PFSK-1 (cell line): ENCODE measurements at regions not wholly inside any gene's neighbourhood (a gene's known extent, or its start where the extent isn't known, plus 50 kb on each side); places are given as distances from the start of the nearest gene placed in this dataset.

Source experiments
- FOXP2 ChIP-seq: optimal IDR thresholded peaks from 2 replicates; pipeline ENCODE3; 2011; ENCODE audit warnings: borderline replicate concordance, control low read depth, inconsistent platforms; ENCODE audit not compliant: insufficient read depth; ENCODE audit errors: extremely low read length, extremely low read depth
- POLR2AphosphoS5 ChIP-seq: IDR thresholded peaks from 2 replicates; pipeline ENCODE4 v1.6.1; 2012; ENCODE audit warnings: low read depth, mild to moderate bottlenecking, control low read depth, low read length, moderate library complexity
- SIN3A ChIP-seq: IDR thresholded peaks from 2 replicates; pipeline ENCODE4 v1.6.1; 2012; ENCODE audit warnings: mild to moderate bottlenecking, low read length, moderate library complexity, borderline replicate concordance; ENCODE audit not compliant: insufficient read depth
- TAF1 ChIP-seq: IDR thresholded peaks from 2 replicates; pipeline ENCODE4 v1.6.1; 2012; ENCODE audit warnings: low read length, control low read depth, borderline replicate concordance; ENCODE audit not compliant: insufficient read depth
- TF ChIP-seq, protein P1 (sequence below), 2 experiments: IDR thresholded peaks; 2 replicates each; pipeline versions ENCODE4 v1.6.1 to v1.8.0; 2011 to 2012; ENCODE audit warnings: low read depth in 2 of 2, low read length in 2 of 2, control low read depth in 1 of 2, inconsistent platforms in 1 of 2, mild to moderate bottlenecking in 1 of 2, moderate library complexity in 1 of 2; ENCODE audit not compliant: insufficient read depth in 1 of 2

DNA sequence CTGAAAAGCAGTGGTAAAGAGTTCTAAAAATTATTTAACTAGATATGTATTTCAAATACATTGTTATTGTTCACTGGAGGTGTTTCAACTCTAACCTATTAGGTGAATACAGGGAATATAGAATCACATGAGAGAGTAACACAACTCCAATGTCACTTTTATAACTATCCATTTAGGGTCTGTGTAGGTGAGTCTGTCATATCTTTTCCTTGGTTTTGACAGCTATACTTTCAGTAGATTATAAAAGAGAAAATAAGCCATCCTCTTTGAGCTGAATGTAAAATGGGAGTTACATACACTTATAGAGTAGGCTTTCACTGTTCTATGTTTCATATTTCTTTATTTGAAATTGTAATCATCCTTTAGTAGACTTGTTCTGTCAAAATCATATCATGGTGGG is 2321.0 kb downstream of the PCDH9 start:
- TF ChIP-seq FOXP2 (no peak), SIN3A (no peak), TAF1 (no peak), POLR2AphosphoS5 (no peak)
- TF ChIP-seq, protein P1, sequence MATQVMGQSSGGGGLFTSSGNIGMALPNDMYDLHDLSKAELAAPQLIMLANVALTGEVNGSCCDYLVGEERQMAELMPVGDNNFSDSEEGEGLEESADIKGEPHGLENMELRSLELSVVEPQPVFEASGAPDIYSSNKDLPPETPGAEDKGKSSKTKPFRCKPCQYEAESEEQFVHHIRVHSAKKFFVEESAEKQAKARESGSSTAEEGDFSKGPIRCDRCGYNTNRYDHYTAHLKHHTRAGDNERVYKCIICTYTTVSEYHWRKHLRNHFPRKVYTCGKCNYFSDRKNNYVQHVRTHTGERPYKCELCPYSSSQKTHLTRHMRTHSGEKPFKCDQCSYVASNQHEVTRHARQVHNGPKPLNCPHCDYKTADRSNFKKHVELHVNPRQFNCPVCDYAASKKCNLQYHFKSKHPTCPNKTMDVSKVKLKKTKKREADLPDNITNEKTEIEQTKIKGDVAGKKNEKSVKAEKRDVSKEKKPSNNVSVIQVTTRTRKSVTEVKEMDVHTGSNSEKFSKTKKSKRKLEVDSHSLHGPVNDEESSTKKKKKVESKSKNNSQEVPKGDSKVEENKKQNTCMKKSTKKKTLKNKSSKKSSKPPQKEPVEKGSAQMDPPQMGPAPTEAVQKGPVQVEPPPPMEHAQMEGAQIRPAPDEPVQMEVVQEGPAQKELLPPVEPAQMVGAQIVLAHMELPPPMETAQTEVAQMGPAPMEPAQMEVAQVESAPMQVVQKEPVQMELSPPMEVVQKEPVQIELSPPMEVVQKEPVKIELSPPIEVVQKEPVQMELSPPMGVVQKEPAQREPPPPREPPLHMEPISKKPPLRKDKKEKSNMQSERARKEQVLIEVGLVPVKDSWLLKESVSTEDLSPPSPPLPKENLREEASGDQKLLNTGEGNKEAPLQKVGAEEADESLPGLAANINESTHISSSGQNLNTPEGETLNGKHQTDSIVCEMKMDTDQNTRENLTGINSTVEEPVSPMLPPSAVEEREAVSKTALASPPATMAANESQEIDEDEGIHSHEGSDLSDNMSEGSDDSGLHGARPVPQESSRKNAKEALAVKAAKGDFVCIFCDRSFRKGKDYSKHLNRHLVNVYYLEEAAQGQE (IDR thresholded peaks at IDR 0.05; ENCODE audit: insufficient read depth in 1 of 2, low read depth in 2 of 2, low read length in 2 of 2) = no peak

DNA sequence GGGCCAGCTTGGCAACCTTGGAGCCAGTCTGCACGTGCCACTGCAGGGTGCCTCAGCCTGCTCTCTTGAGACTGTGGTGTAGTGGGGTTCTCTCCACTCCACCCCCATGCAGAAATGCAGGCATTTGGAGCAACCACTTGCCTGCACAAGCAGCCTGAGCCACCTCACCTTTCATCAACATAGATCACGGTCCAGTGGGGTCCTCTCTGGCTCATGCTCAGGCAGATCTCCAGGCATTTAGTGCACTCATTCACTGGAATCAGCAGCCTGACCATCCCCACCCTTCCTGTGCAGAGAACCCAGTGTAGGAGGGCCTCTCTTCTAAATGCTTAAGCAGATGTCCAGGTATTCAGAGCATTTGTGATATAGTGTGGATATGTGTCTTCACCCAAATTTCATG is 2330.1 kb downstream of the PCDH9 start:
- TF ChIP-seq SIN3A (no peak), FOXP2 (no peak), TAF1 (no peak), POLR2AphosphoS5 (no peak)

DNA sequence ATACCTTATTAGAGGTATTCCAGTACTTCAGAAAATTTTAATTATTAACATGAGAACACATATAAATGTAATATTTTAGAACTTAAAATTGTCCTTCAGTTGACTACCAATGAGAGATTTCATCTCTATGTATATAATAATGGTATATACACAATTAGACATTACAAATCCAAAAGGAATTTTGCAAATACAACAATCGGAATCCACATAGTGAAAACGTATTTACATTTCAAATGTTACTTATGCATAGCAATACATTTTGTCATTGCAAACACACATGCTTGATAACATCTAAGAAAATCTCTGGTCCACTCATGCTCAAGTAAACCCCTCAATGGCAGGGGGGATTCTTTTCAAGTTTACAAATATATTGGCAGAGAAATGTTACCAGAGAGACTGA is 2345.2 kb downstream of the PCDH9 start:
- TF ChIP-seq POLR2AphosphoS5 (no peak), FOXP2 (no peak), TAF1 (no peak), SIN3A (no peak)
- TF ChIP-seq, protein P1 (IDR thresholded peaks at IDR 0.05; ENCODE audit: insufficient read depth in 1 of 2, low read depth in 2 of 2, low read length in 2 of 2) = no peak

DNA sequence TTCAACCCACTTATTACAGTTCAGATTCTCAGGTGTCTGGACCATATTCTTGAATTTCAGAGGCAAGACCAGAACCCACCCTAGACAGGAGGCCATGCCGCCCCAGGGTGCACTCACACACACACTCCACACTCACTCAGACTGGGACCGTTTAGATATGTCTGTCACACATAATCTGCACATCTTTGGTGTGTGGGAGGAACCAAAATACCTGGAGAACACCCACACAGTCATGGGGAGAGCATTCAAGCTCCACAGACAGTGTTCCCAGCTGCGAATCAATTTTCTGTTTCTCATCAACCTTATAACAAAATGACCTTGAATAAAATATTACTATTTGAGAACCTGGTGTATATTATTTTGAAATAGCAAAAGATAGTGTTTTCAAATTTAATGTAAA is 2353.0 kb downstream of the PCDH9 start:
- TF ChIP-seq POLR2AphosphoS5 (no peak), FOXP2 (no peak), SIN3A (no peak), TAF1 (no peak)
- TF ChIP-seq, protein P1 (IDR thresholded peaks at IDR 0.05; ENCODE audit: insufficient read depth in 1 of 2, low read depth in 2 of 2, low read length in 2 of 2) = no peak

DNA sequence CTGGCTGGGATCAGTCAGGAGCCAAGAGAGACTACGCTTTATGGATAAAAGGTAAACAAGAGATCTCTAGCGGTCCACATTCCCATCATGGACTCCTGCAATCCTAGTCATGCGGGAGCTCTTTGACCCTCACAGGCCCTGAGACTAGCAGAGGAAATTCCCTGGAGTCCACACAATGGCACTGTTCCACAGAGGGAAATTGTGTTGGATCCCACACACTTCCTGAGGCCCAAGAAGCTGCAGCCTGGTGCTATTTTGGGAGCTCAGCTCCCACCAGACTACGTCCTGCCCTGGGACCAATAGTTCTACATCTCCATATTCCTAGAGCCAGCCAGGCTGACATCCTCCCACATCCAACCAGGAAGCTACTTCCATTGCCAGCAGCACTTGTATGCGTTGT is 2358.4 kb downstream of the PCDH9 start:
- TF ChIP-seq FOXP2 (no peak), POLR2AphosphoS5 (no peak), SIN3A (no peak), TAF1 (no peak)
- TF ChIP-seq, protein P1 (IDR thresholded peaks at IDR 0.05; ENCODE audit: insufficient read depth in 1 of 2, low read depth in 2 of 2, low read length in 2 of 2) = no peak

DNA sequence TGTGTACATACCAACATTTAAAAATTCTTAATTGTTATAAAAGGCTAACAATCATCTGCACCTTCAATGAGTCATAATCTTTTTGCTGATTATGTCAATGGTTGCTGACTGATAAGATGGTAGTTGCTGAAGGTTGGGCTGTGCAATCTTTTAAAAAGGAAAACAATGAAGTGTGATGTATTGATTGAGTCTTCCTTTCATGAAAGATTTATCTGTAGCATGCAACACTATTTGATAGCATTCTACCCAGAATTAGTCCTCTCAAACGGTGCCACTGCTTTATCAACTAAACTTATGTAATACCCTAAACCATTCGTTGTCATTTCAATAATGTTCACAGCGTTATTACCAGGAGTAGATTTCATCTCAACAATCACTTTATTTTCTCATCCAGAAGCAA is 2360.6 kb downstream of the PCDH9 start:
- TF ChIP-seq, protein P1 (IDR thresholded peaks at IDR 0.05; ENCODE audit: insufficient read depth in 1 of 2, low read depth in 2 of 2, low read length in 2 of 2) = no peak
- TF ChIP-seq SIN3A (no peak), POLR2AphosphoS5 (no peak), TAF1 (no peak), FOXP2 (no peak)
